GM23338 (cell line): ENCODE measurements at regions not wholly inside any gene's neighbourhood (a gene's known extent, or its start where the extent isn't known, plus 50 kb on each side); places are given as distances from the start of the nearest gene placed in this dataset.

Experiments used
- ATAC-seq: fragments of 200-7000 bp; cut with Tn5 transposase; 3 replicates; pipeline ENCODE4 v1.9.1; 2020
- DNase-seq: peaks from one replicate; pipeline ENCODE4 v3.0.0-alpha.2; 2015; ENCODE audit warnings: low spot score
- H2AFZ ChIP-seq: fragments of 200-600 bp; sonication (generic); 2 replicates; pipeline ENCODE4 v1.8.0; 2016; ENCODE audit warnings: antibody characterized with exemption, mild to moderate bottlenecking, moderate library complexity
- H3F3A ChIP-seq: fragments of 200-600 bp; sonication (generic); replicated peaks from 2 replicates; pipeline ENCODE4 v1.8.0; 2017; ENCODE audit warnings: antibody characterized with exemption, mixed run types, low read depth
- H3K27ac ChIP-seq: fragments of 200-600 bp; sonication (generic); 2 replicates; pipeline ENCODE4 v1.6.1; 2016; ENCODE audit warnings: low read depth
- H3K27me3 ChIP-seq: fragments of 200-600 bp; sonication (generic); 2 replicates; pipeline ENCODE4 v1.8.0; 2016; ENCODE audit warnings: mild to moderate bottlenecking, mixed run types, moderate library complexity; ENCODE audit not compliant: insufficient read depth
- H3K36me3 ChIP-seq: fragments of 200-600 bp; sonication (generic); 2 replicates; pipeline ENCODE4 v1.8.0; 2016; ENCODE audit warnings: mild to moderate bottlenecking; ENCODE audit not compliant: insufficient read depth
- H3K4me1 ChIP-seq: fragments of 200-600 bp; sonication (generic); 2 replicates; pipeline ENCODE4 v1.8.0; 2016; ENCODE audit warnings: mild to moderate bottlenecking, moderate library complexity; ENCODE audit not compliant: insufficient read depth
- H3K4me2 ChIP-seq: fragments of 200-600 bp; sonication (generic); 2 replicates; pipeline ENCODE4 v1.7.1; 2017; ENCODE audit warnings: mixed run types
- H3K4me3 ChIP-seq: fragments of 200-600 bp; sonication (generic); 2 replicates; pipeline ENCODE4 v1.6.1; 2016; ENCODE audit warnings: mixed run types
- H3K79me2 ChIP-seq: fragments of 200-600 bp; sonication (generic); replicated peaks from 2 replicates; pipeline ENCODE4 v1.8.0; 2017; ENCODE audit warnings: mild to moderate bottlenecking; ENCODE audit not compliant: insufficient read depth
- H3K9me2 ChIP-seq: fragments of 200-600 bp; sonication (generic); 2 replicates; pipeline ENCODE4 v1.8.0; 2017; ENCODE audit not compliant: insufficient read depth
- H4K20me1 ChIP-seq: fragments of 200-600 bp; sonication (generic); replicated peaks from 2 replicates; pipeline ENCODE4 v1.8.0; 2017; ENCODE audit warnings: mild to moderate bottlenecking; ENCODE audit not compliant: insufficient read depth
- H3K27ac Mint-ChIP-seq: 2 replicates; pipeline ENCODE4 v1.8.0; 2020; ENCODE audit warnings: inconsistent platforms, mild to moderate bottlenecking, moderate library complexity, mixed read lengths
- H3K27me3 Mint-ChIP-seq: 3 replicates; pipeline ENCODE4 v1.8.0; 2022; ENCODE audit warnings: low read depth, mild to moderate bottlenecking, moderate library complexity, mixed read lengths, inconsistent platforms; ENCODE audit not compliant: insufficient read depth, poor library complexity
- H3K36me3 Mint-ChIP-seq: 3 replicates; pipeline ENCODE4 v1.8.0; 2021; ENCODE audit warnings: low read depth, mild to moderate bottlenecking, inconsistent platforms, moderate library complexity, mixed read lengths
- H3K4me1 Mint-ChIP-seq: 3 replicates; pipeline ENCODE4 v1.8.0; 2020; ENCODE audit warnings: mild to moderate bottlenecking, inconsistent platforms, mixed read lengths
- H3K4me3 Mint-ChIP-seq: 3 replicates; pipeline ENCODE4 v1.8.0; 2021; ENCODE audit warnings: moderate library complexity, mild to moderate bottlenecking, inconsistent platforms, mixed read lengths
- H3K9me3 Mint-ChIP-seq: 3 replicates; pipeline ENCODE4 v1.8.0; 2020; ENCODE audit warnings: moderate library complexity, mild to moderate bottlenecking, inconsistent platforms, mixed read lengths
- CREB1 ChIP-seq: fragments of 250-450 bp; sonication (Bioruptor Pico); IDR thresholded peaks from 2 replicates; pipeline ENCODE4 v1.5.0; 2020; ENCODE audit warnings: low read depth, mild to moderate bottlenecking, moderate library complexity
- CTCF ChIP-seq, 2 experiments: fragments of 200-600 bp in 1 of 2; sonication (generic) in 1 of 2; conservative IDR thresholded peaks; 2 replicates each; pipeline versions ENCODE4 v1.5.1 to v1.6.1; 2016 to 2017; ENCODE audit warnings: antibody characterized with exemption in 2 of 2, low read depth in 2 of 2, mild to moderate bottlenecking in 2 of 2, moderate library complexity in 1 of 2
- ETS1 ChIP-seq: IDR thresholded peaks from 2 replicates; pipeline ENCODE4 v1.6.1; 2016; ENCODE audit warnings: antibody characterized with exemption
- EZH2 ChIP-seq: fragments of 200-600 bp; sonication (generic); IDR thresholded peaks from one replicate; pipeline ENCODE4 v1.8.0; 2017; ENCODE audit warnings: antibody characterized with exemption, mild to moderate bottlenecking, low read depth; ENCODE audit not compliant: unreplicated experiment
- EZH2phosphoT487 ChIP-seq: fragments of 200-600 bp; sonication (generic); IDR thresholded peaks from one replicate; pipeline ENCODE4 v1.8.1; 2018; ENCODE audit warnings: antibody characterized with exemption; ENCODE audit not compliant: unreplicated experiment
- JUNB ChIP-seq: IDR thresholded peaks from one replicate; pipeline ENCODE4 v1.6.1; 2016; ENCODE audit warnings: antibody characterized with exemption; ENCODE audit not compliant: unreplicated experiment
- NANOG ChIP-seq: IDR thresholded peaks from 2 replicates; pipeline ENCODE4 v1.6.1; 2016; ENCODE audit warnings: antibody characterized with exemption, borderline replicate concordance
- POLR2AphosphoS5 ChIP-seq: IDR thresholded peaks from 2 replicates; pipeline ENCODE4 v1.6.1; 2016; ENCODE audit warnings: antibody characterized with exemption, low read depth
- REST ChIP-seq: IDR thresholded peaks from one replicate; pipeline ENCODE4 v1.6.1; 2018; ENCODE audit warnings: antibody characterized with exemption; ENCODE audit not compliant: unreplicated experiment
- STAT1 ChIP-seq: IDR thresholded peaks from one replicate; pipeline ENCODE4 v1.6.1; 2016; ENCODE audit warnings: antibody characterized with exemption; ENCODE audit not compliant: unreplicated experiment
- ZNF114 ChIP-seq: fragments of 250-450 bp; sonication (Bioruptor Pico); IDR thresholded peaks from 2 replicates; pipeline ENCODE4 v1.5.0; 2020; ENCODE audit warnings: mild to moderate bottlenecking, moderate library complexity
- ZNF331 ChIP-seq: fragments of 250-450 bp; sonication (Bioruptor Pico); IDR thresholded peaks from 2 replicates; pipeline ENCODE4 v1.5.0; 2020; ENCODE audit warnings: low read depth, mild to moderate bottlenecking, moderate library complexity
- ZNF462 ChIP-seq: fragments of 250-450 bp; sonication (Bioruptor Pico); IDR thresholded peaks from 2 replicates; pipeline ENCODE4 v1.5.0; 2020; ENCODE audit warnings: mild to moderate bottlenecking, moderate library complexity

GRCh38 chr6:18904681-18905080, 517.5 kb downstream of the RNF144B start:
- no peak overlapping the region for H2AFZ ChIP-seq
- no peaks in the 10 kb centered on the region for H3K9me2 ChIP-seq
- DNase-seq (no peak), ATAC-seq (no peak)
- H3K4me1 ChIP-seq = no peaks in the 10 kb centered on the region
- H3K36me3 Mint-ChIP-seq = no peaks in the 10 kb centered on the region
- no peaks in the 10 kb centered on the region for H3K27me3 Mint-ChIP-seq
- H3F3A ChIP-seq = no peaks in the 10 kb centered on the region
- H3K9me3 Mint-ChIP-seq = no peaks in the 10 kb centered on the region
- H4K20me1 ChIP-seq = no peaks in the 10 kb centered on the region
- H3K27me3 ChIP-seq = no peaks in the 10 kb centered on the region
- H3K4me2 ChIP-seq = no peak overlapping the region
- no peak overlapping the region for H3K27ac ChIP-seq
- no peaks in the 10 kb centered on the region for H3K36me3 ChIP-seq
- H3K4me3 ChIP-seq = no peak overlapping the region
- TF ChIP-seq ZNF462 (CRISPR knock-in tag) = no peak
- TF ChIP-seq POLR2AphosphoS5 = no peak
- TF ChIP-seq JUNB = no peak
- no peak for TF ChIP-seq NANOG
- no peak for TF ChIP-seq CTCF (conservative IDR thresholded peaks at IDR 0.05; ENCODE audit: low read depth in 2 of 2)
- TF ChIP-seq ETS1 = no peak
- no peak for TF ChIP-seq CREB1 (CRISPR knock-in tag)
- TF ChIP-seq ZNF331 = no peak
- no peak for TF ChIP-seq REST
- no peak for TF ChIP-seq EZH2phosphoT487
- TF ChIP-seq EZH2 = no peak
- TF ChIP-seq ZNF114 (CRISPR knock-in tag) = no peak
- no peak for TF ChIP-seq STAT1
- H3K4me1 Mint-ChIP-seq = no peaks in the 10 kb centered on the region
- no peak overlapping the region for H3K4me3 Mint-ChIP-seq
- H3K79me2 ChIP-seq = no peaks in the 10 kb centered on the region
- no peak overlapping the region for H3K27ac Mint-ChIP-seq
